ENCODE measurements at regions not wholly inside any gene's neighbourhood (a gene's known extent, or its start where the extent isn't known, plus 50 kb on each side); places are given as distances from the start of the nearest gene placed in this dataset.
"Not testable (repeated sequence)": the region's sequence is repeated elsewhere in the genome, so short reads cannot be mapped to it uniquely, and the experiment has no call there.

- H2AFZ ChIP-seq (ENCODE audit: low read length, unreplicated experiment); H3K4me1 ChIP-seq (ENCODE audit: control insufficient read depth, insufficient read depth, low read length, unreplicated experiment); H3K27ac ChIP-seq (ENCODE audit: low read depth, low read length); H3K4me3 ChIP-seq (ENCODE audit: low read depth, low read length); H3K36me3 ChIP-seq (ENCODE audit: insufficient read depth, low read length); H3K27me3 ChIP-seq (ENCODE audit: insufficient read depth, low read length); H3K79me2 ChIP-seq (ENCODE audit: control insufficient read depth, insufficient read depth, low read length, unreplicated experiment): not testable (repeated sequence)
Measured at GRCh38 chr5:82872321-82873288, 204.6 kb downstream of the TMEM167A start.

GRCh38 chr5:82865625-82866024 is 211.6 kb downstream of the TMEM167A start:
- Histone ChIP-seq H3K27ac (ENCODE audit: low read depth, low read length) (no peak overlapping the region), H3K79me2 (ENCODE audit: control insufficient read depth, insufficient read depth, low read length, unreplicated experiment) (no peaks in the 10 kb centered on the region), H3K4me1 (ENCODE audit: control insufficient read depth, insufficient read depth, low read length, unreplicated experiment) (no peaks in the 10 kb centered on the region), H2AFZ (ENCODE audit: low read length, unreplicated experiment) (no peak overlapping the region), H3K36me3 (ENCODE audit: insufficient read depth, low read length) (no peaks in the 10 kb centered on the region), H3K27me3 (ENCODE audit: insufficient read depth, low read length) (peaks cover 8% of the 10 kb centered on the region; the same call in 1 of the 2 replicates), H3K4me3 (ENCODE audit: low read depth, low read length) (no peak overlapping the region)

GRCh38 chr5:82863266-82863665 is 213.9 kb downstream of the TMEM167A start:
- H3K4me3 ChIP-seq (ENCODE audit: low read depth, low read length), result no peak overlapping the region
- H3K27me3 ChIP-seq (ENCODE audit: insufficient read depth, low read length), result peaks cover 8% of the 10 kb centered on the region; the same call in 1 of the 2 replicates
- H3K4me1 ChIP-seq (ENCODE audit: control insufficient read depth, insufficient read depth, low read length, unreplicated experiment), result no peaks in the 10 kb centered on the region
- no peaks in the 10 kb centered on the region for H3K79me2 ChIP-seq (ENCODE audit: control insufficient read depth, insufficient read depth, low read length, unreplicated experiment)
- no peaks in the 10 kb centered on the region for H3K36me3 ChIP-seq (ENCODE audit: insufficient read depth, low read length)
- H3K27ac ChIP-seq (ENCODE audit: low read depth, low read length), result no peak overlapping the region
- no peak overlapping the region for H2AFZ ChIP-seq (ENCODE audit: low read length, unreplicated experiment)

- no peak overlapping the region for H2AFZ ChIP-seq (ENCODE audit: low read length, unreplicated experiment)
- peaks cover 8% of the 10 kb centered on the region; the same call in 1 of the 2 replicates for H3K27me3 ChIP-seq (ENCODE audit: insufficient read depth, low read length)
- H3K36me3 ChIP-seq (ENCODE audit: insufficient read depth, low read length), result no peaks in the 10 kb centered on the region
- no peaks in the 10 kb centered on the region for H3K4me1 ChIP-seq (ENCODE audit: control insufficient read depth, insufficient read depth, low read length, unreplicated experiment)
- H3K27ac ChIP-seq (ENCODE audit: low read depth, low read length), result no peak overlapping the region
- no peak overlapping the region for H3K4me3 ChIP-seq (ENCODE audit: low read depth, low read length)
- H3K79me2 ChIP-seq (ENCODE audit: control insufficient read depth, insufficient read depth, low read length, unreplicated experiment), result no peaks in the 10 kb centered on the region
Measured at GRCh38 chr5:82862711-82863110, 214.5 kb downstream of the TMEM167A start.

- Histone ChIP-seq H2AFZ (ENCODE audit: low read length, unreplicated experiment) (no peak overlapping the region), H3K79me2 (ENCODE audit: control insufficient read depth, insufficient read depth, low read length, unreplicated experiment) (no peaks in the 10 kb centered on the region), H3K36me3 (ENCODE audit: insufficient read depth, low read length) (no peaks in the 10 kb centered on the region), H3K27me3 (ENCODE audit: insufficient read depth, low read length) (peaks cover 8% of the 10 kb centered on the region; the same call in 1 of the 2 replicates), H3K4me1 (ENCODE audit: control insufficient read depth, insufficient read depth, low read length, unreplicated experiment) (no peaks in the 10 kb centered on the region), H3K4me3 (ENCODE audit: low read depth, low read length) (no peak overlapping the region), H3K27ac (ENCODE audit: low read depth, low read length) (no peak overlapping the region)
Measured at GRCh38 chr5:82862261-82862660, 214.9 kb downstream of the TMEM167A start.

- H2AFZ ChIP-seq (ENCODE audit: low read length, unreplicated experiment), result no peak overlapping the region
- H3K27ac ChIP-seq (ENCODE audit: low read depth, low read length), result no peak overlapping the region
- no peaks in the 10 kb centered on the region for H3K79me2 ChIP-seq (ENCODE audit: control insufficient read depth, insufficient read depth, low read length, unreplicated experiment)
- no peaks in the 10 kb centered on the region for H3K36me3 ChIP-seq (ENCODE audit: insufficient read depth, low read length)
- no peaks in the 10 kb centered on the region for H3K4me1 ChIP-seq (ENCODE audit: control insufficient read depth, insufficient read depth, low read length, unreplicated experiment)
- no peak overlapping the region for H3K4me3 ChIP-seq (ENCODE audit: low read depth, low read length)
- peaks cover 8% of the 10 kb centered on the region; the same call in 1 of the 2 replicates for H3K27me3 ChIP-seq (ENCODE audit: insufficient read depth, low read length)
Measured at GRCh38 chr5:82861701-82862100, 215.5 kb downstream of the TMEM167A start.

GRCh38 chr5:82859451-82860140 is 217.6 kb downstream of the TMEM167A start:
- H3K36me3 ChIP-seq (ENCODE audit: insufficient read depth, low read length), result no peaks in the 10 kb centered on the region
- no peak overlapping the region for H3K27ac ChIP-seq (ENCODE audit: low read depth, low read length)
- H2AFZ ChIP-seq (ENCODE audit: low read length, unreplicated experiment), result no peak overlapping the region
- peaks cover 5% of the 10 kb centered on the region; the same call in 1 of the 2 replicates for H3K27me3 ChIP-seq (ENCODE audit: insufficient read depth, low read length)
- H3K79me2 ChIP-seq (ENCODE audit: control insufficient read depth, insufficient read depth, low read length, unreplicated experiment), result no peaks in the 10 kb centered on the region
- no peak overlapping the region for H3K4me3 ChIP-seq (ENCODE audit: low read depth, low read length)
- H3K4me1 ChIP-seq (ENCODE audit: control insufficient read depth, insufficient read depth, low read length, unreplicated experiment), result no peaks in the 10 kb centered on the region

GRCh38 chr5:82858151-82859025 is 218.8 kb downstream of the TMEM167A start:
- no peaks in the 10 kb centered on the region for H3K36me3 ChIP-seq (ENCODE audit: insufficient read depth, low read length)
- H3K79me2 ChIP-seq (ENCODE audit: control insufficient read depth, insufficient read depth, low read length, unreplicated experiment), result no peaks in the 10 kb centered on the region
- H2AFZ ChIP-seq (ENCODE audit: low read length, unreplicated experiment), result no peak overlapping the region
- no peak overlapping the region for H3K27ac ChIP-seq (ENCODE audit: low read depth, low read length)
- H3K4me3 ChIP-seq (ENCODE audit: low read depth, low read length), result no peak overlapping the region
- H3K4me1 ChIP-seq (ENCODE audit: control insufficient read depth, insufficient read depth, low read length, unreplicated experiment), result no peaks in the 10 kb centered on the region
- no peaks in the 10 kb centered on the region for H3K27me3 ChIP-seq (ENCODE audit: insufficient read depth, low read length)

GRCh38 chr5:82855893-82856550 is 221.2 kb downstream of the TMEM167A start:
- Histone ChIP-seq H2AFZ (ENCODE audit: low read length, unreplicated experiment) (no peak overlapping the region), H3K27me3 (ENCODE audit: insufficient read depth, low read length) (no peaks in the 10 kb centered on the region), H3K4me3 (ENCODE audit: low read depth, low read length) (no peak overlapping the region), H3K36me3 (ENCODE audit: insufficient read depth, low read length) (no peaks in the 10 kb centered on the region), H3K79me2 (ENCODE audit: control insufficient read depth, insufficient read depth, low read length, unreplicated experiment) (no peaks in the 10 kb centered on the region), H3K27ac (ENCODE audit: low read depth, low read length) (no peak overlapping the region), H3K4me1 (ENCODE audit: control insufficient read depth, insufficient read depth, low read length, unreplicated experiment) (no peaks in the 10 kb centered on the region)

GRCh38 chr5:82854956-82855355 is 222.2 kb downstream of the TMEM167A start:
- Histone ChIP-seq H3K27me3 (ENCODE audit: insufficient read depth, low read length) (no peaks in the 10 kb centered on the region), H3K4me3 (ENCODE audit: low read depth, low read length) (no peak overlapping the region), H2AFZ (ENCODE audit: low read length, unreplicated experiment) (no peak overlapping the region), H3K4me1 (ENCODE audit: control insufficient read depth, insufficient read depth, low read length, unreplicated experiment) (no peaks in the 10 kb centered on the region), H3K27ac (ENCODE audit: low read depth, low read length) (no peak overlapping the region), H3K79me2 (ENCODE audit: control insufficient read depth, insufficient read depth, low read length, unreplicated experiment) (no peaks in the 10 kb centered on the region), H3K36me3 (ENCODE audit: insufficient read depth, low read length) (no peaks in the 10 kb centered on the region)

All from ACC112 (cell line).